HG03095 (cell line): ENCODE measurements at regions not wholly inside any gene's neighbourhood (a gene's known extent, or its start where the extent isn't known, plus 50 kb on each side); places are given as distances from the start of the nearest gene placed in this dataset.
"Not testable (repeated sequence)": the region's sequence is repeated elsewhere in the genome, so short reads cannot be mapped to it uniquely, and the experiment has no call there.

Experiments used
- ATAC-seq: cut with Tn5 transposase; IDR thresholded peaks from one replicate; pipeline ENCODE4 v1.9.1; 2021; ENCODE audit warnings: moderate library complexity; ENCODE audit not compliant: unreplicated experiment

- no peak for ATAC-seq
Observed at GRCh38 chr2:198544461-198544860, 740.1 kb downstream of the PLCL1 start.

GRCh38 chr2:198534756-198535155 is 730.4 kb downstream of the PLCL1 start:
- ATAC-seq = no peak

GRCh38 chr2:198525211-198525969 is 721.0 kb downstream of the PLCL1 start:
- no peak for ATAC-seq

GRCh38 chr2:198523710-198524109 is 719.3 kb downstream of the PLCL1 start:
- no peak for ATAC-seq

- ATAC-seq = no peak
Observed at GRCh38 chr2:198518935-198519334, 714.5 kb downstream of the PLCL1 start.

- no peak for ATAC-seq
Observed at GRCh38 chr2:198517976-198518375, 713.6 kb downstream of the PLCL1 start.

- ATAC-seq = not testable (repeated sequence)
Observed at GRCh38 chr2:198508610-198509009, 704.2 kb downstream of the PLCL1 start.

GRCh38 chr2:198499539-198499938 is 695.1 kb downstream of the PLCL1 start:
- no peak for ATAC-seq

GRCh38 chr2:198498516-198498915 is 694.1 kb downstream of the PLCL1 start:
- ATAC-seq = no peak

GRCh38 chr2:198498048-198498447 is 693.7 kb downstream of the PLCL1 start:
- ATAC-seq = no peak

GRCh38 chr2:198494931-198495330 is 690.5 kb downstream of the PLCL1 start:
- no peak for ATAC-seq

- ATAC-seq = no peak
Observed at GRCh38 chr2:198490748-198491147, 686.4 kb downstream of the PLCL1 start.

GRCh38 chr2:198488964-198489363 is 684.6 kb downstream of the PLCL1 start:
- ATAC-seq = no peak

- no peak for ATAC-seq
Observed at GRCh38 chr2:198483051-198483450, 678.7 kb downstream of the PLCL1 start.

- ATAC-seq = no peak
Observed at GRCh38 chr2:198479065-198479464, 674.7 kb downstream of the PLCL1 start.

- no peak for ATAC-seq
Observed at GRCh38 chr2:198478361-198478760, 674.0 kb downstream of the PLCL1 start.

- no peak for ATAC-seq
Observed at GRCh38 chr2:198476007-198476406, 671.6 kb downstream of the PLCL1 start.

- ATAC-seq = no peak
Observed at GRCh38 chr2:198471291-198471690, 666.9 kb downstream of the PLCL1 start.

- ATAC-seq = no peak
Observed at GRCh38 chr2:198468136-198468535, 663.7 kb downstream of the PLCL1 start.

- ATAC-seq = no peak
Observed at GRCh38 chr2:198465970-198466369, 661.6 kb downstream of the PLCL1 start.

- ATAC-seq = no peak
Observed at GRCh38 chr2:198456418-198456817, 652.0 kb downstream of the PLCL1 start.

GRCh38 chr2:198453866-198454265 is 649.5 kb downstream of the PLCL1 start:
- ATAC-seq = no peak

GRCh38 chr2:198452327-198452726 is 647.9 kb downstream of the PLCL1 start:
- ATAC-seq = no peak
